ENCODE measurements at regions not wholly inside any gene's neighbourhood (a gene's known extent, or its start where the extent isn't known, plus 50 kb on each side); places are given as distances from the start of the nearest gene placed in this dataset.

DNA sequence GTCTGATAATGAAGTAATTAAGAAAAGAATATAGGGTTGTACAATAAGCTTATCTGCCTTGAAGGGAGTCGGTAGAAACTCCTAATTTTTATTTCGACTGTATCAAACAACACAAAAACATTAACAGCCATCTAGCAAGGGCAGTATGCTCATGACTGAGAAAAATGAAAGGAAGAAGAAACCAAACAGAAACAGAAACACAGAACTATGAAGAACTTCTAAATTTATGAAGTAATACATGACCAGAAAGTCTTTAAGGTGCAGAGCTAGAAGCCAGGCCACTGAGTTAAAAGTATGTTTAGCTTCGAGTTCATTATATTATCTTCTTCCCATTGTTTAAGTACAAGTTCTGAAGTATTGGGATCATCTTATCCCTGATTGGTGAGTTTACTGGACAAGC is 367.3 kb upstream of the C9orf72 start:
- ATAC-seq, result no peak
- no peak for DNase-seq

DNA sequence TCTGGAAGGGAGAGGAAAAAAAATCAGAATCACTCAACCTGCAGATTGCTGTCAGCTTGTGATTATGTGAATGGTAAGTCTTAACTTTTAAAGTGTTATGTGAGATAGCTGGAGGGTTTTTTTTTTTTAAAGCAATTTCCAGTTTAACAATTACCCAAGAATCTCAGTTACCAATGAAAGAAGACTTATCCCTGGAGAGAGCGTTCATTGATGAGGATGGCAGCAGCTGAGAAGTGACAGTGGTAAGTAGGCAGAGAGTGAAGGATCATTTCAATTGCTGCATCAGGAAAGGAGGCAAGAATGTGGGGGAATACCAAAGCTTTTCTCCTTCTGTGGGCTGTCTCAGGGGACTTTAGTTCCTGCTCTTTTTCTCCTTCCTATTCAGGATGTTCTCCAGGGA is 370.2 kb upstream of the C9orf72 start:
- intact Hi-C loops (cut with DNase I), result no loop called here
- H3K4me1 ChIP-seq, result no peaks in the 10 kb centered on the region

More for the DNA sequence above, 367.3 kb upstream of the C9orf72 start:
- H3K27me3 ChIP-seq, result no peaks in the 10 kb centered on the region
- no peaks in the 10 kb centered on the region for H3K9me3 ChIP-seq
- no peaks in the 10 kb centered on the region for H3K36me3 ChIP-seq
- TF ChIP-seq, protein P1, sequence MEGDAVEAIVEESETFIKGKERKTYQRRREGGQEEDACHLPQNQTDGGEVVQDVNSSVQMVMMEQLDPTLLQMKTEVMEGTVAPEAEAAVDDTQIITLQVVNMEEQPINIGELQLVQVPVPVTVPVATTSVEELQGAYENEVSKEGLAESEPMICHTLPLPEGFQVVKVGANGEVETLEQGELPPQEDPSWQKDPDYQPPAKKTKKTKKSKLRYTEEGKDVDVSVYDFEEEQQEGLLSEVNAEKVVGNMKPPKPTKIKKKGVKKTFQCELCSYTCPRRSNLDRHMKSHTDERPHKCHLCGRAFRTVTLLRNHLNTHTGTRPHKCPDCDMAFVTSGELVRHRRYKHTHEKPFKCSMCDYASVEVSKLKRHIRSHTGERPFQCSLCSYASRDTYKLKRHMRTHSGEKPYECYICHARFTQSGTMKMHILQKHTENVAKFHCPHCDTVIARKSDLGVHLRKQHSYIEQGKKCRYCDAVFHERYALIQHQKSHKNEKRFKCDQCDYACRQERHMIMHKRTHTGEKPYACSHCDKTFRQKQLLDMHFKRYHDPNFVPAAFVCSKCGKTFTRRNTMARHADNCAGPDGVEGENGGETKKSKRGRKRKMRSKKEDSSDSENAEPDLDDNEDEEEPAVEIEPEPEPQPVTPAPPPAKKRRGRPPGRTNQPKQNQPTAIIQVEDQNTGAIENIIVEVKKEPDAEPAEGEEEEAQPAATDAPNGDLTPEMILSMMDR (IDR thresholded peaks at IDR 0.05), result no peak
- H3K4me1 ChIP-seq, result no peaks in the 10 kb centered on the region
- H3K27ac ChIP-seq, result no peak overlapping the region
- H3K4me3 ChIP-seq, result no peak overlapping the region
- intact Hi-C loops (cut with DNase I), result no loop called here

DNA sequence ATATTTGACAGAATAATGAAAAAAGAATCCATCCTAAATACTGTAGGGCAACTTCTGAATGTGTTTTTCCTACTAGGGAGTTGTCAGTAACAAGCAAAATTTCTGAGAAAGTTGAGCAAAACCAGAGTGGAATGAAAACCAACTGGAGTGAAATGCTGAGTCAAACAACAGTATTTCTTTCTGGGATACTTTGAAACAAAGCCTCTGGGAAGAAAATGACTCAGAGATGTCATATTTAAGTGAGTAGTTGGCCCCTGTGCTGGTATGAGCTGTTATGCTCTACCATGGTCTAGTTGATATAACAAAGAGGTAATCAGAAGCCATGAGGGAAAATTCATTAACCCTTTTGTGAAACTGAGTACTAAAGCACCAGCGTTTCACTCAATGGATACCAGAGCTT is 372.1 kb upstream of the C9orf72 start:
- TF ChIP-seq, protein P1 (IDR thresholded peaks at IDR 0.05), result no peak
- no peaks in the 10 kb centered on the region for H3K27me3 ChIP-seq
- H3K4me1 ChIP-seq, result no peaks in the 10 kb centered on the region
- H3K4me3 ChIP-seq, result no peak overlapping the region
- no peaks in the 10 kb centered on the region for H3K9me3 ChIP-seq
- no peak for DNase-seq
- ATAC-seq, result no peak
- no peak overlapping the region for H3K27ac ChIP-seq
- intact Hi-C loops (cut with DNase I), result no loop called here
- no peaks in the 10 kb centered on the region for H3K36me3 ChIP-seq

More for the DNA sequence above, 370.2 kb upstream of the C9orf72 start:
- no peak for ATAC-seq
- Histone ChIP-seq H3K27ac (no peak overlapping the region), H3K27me3 (no peaks in the 10 kb centered on the region), H3K4me3 (no peak overlapping the region), H3K9me3 (no peaks in the 10 kb centered on the region), H3K36me3 (no peaks in the 10 kb centered on the region)
- TF ChIP-seq, protein P1 (IDR thresholded peaks at IDR 0.05), result no peak
- no peak for DNase-seq

DNA sequence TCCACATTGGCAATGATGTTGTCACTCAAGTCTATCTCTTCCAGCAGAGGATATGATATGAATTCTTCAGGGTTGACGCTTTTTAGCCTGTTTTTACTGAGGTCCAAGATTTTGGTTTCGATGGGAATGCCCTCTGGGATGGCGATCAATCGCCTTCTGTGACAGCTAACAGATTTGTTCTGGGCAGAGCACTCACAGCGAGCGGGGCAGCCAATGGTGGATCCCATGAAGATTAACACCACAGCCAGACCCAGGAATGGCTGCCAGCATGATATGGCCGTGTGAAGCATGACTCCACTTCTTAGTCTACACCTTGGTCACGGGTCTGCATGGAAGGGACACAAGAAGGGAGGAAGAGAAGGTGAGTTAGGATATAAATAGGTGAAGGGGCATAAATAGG is 377.1 kb upstream of the C9orf72 start:
- DNase-seq (peak in 1 of 4 donors; percentile 20), ATAC-seq (no peak)
- Histone ChIP-seq H3K27me3 (no peaks in the 10 kb centered on the region), H3K4me1 (no peaks in the 10 kb centered on the region), H3K27ac (no peak overlapping the region), H3K4me3 (no peak overlapping the region), H3K9me3 (no peaks in the 10 kb centered on the region), H3K36me3 (no peaks in the 10 kb centered on the region)
- intact Hi-C loops (cut with DNase I), result loop anchor here in 1 of 2 donors (10.0 kb wide), 1 partner anchor 64 kb away; no protein-coding TSS in a partner anchor
- TF ChIP-seq, protein P1 (IDR thresholded peaks at IDR 0.05), result no peak

DNA sequence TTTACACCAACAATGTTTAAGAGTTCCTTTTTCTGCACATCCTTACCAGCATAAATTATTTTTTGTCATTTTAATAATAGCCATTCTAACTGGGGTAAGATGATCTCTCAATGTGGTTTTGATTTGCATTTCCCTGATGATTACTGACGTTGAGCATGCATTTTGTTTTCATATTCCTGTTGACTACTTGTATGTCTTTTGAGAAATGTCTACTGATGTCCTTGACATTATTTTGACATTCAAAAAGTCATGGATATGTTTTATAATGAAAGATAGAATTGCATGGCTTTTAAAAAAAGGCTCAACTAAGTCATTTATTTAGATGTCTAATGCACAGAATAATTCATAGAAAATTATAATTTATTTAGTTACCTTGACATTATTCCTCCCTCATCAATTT is 381.6 kb upstream of the C9orf72 start:
- intact Hi-C loops (cut with DNase I), result loop anchor here in 1 of 2 donors (10.0 kb wide), 1 partner anchor 60 kb away; no protein-coding TSS in a partner anchor
- H3K4me1 ChIP-seq, result no peaks in the 10 kb centered on the region
- no peaks in the 10 kb centered on the region for H3K9me3 ChIP-seq
- H3K36me3 ChIP-seq, result no peaks in the 10 kb centered on the region
- DNase-seq (no peak), ATAC-seq (no peak)
- no peak overlapping the region for H3K4me3 ChIP-seq
- TF ChIP-seq, protein P1 (IDR thresholded peaks at IDR 0.05), result no peak
- H3K27me3 ChIP-seq, result no peaks in the 10 kb centered on the region
- H3K27ac ChIP-seq, result no peak overlapping the region
